ENCODE measurements at regions not wholly inside any gene's neighbourhood (a gene's known extent, or its start where the extent isn't known, plus 50 kb on each side); places are given as distances from the start of the nearest gene placed in this dataset.

DNA sequence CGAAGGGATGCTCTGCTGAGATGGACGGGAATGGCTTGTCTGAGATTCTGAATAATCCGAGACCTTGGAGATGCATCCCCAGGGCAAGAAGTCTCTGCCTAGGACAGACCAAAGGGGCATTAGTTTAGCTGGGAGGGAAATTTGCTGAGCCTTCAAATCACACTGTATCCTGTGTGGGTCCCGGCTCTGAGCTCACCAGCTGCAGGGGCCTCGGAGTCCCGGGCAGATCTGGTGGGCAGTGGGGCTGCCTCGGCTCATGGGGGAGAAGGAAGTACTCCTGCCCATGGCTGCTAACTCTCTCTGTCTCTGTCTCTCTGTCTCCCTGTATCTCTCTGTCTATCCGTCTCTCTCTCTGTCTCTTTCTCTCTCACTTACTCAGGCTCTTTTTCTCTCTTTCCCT lies 522.4 kb downstream of the TBC1D22A start:
- no peak for TF ChIP-seq SRF (IDR thresholded peaks at IDR 0.05; ENCODE audit: low read depth)
- no peak for TF ChIP-seq POLR2A (IDR thresholded peaks at IDR 0.05; ENCODE audit: borderline replicate concordance, extremely low read depth, insufficient read depth, insufficient read length)
- no peak for TF ChIP-seq EGR1 (IDR thresholded peaks at IDR 0.05; ENCODE audit: low read depth)
- TF ChIP-seq SP1 (IDR thresholded peaks at IDR 0.05; ENCODE audit: low read depth) = no peak
- TF ChIP-seq ELF1 (IDR thresholded peaks at IDR 0.05; ENCODE audit: borderline replicate concordance, low read depth) = no peak
- TF ChIP-seq EZH2 (IDR thresholded peaks at IDR 0.05) = no peak
- no peak for TF ChIP-seq TCF7L2 (IDR thresholded peaks at IDR 0.05; ENCODE audit: borderline replicate concordance, extremely low read depth, insufficient read depth, insufficient read length)
- no peak for TF ChIP-seq RAD21 (IDR thresholded peaks at IDR 0.05; ENCODE audit: low read depth)
- TF ChIP-seq, protein P1, sequence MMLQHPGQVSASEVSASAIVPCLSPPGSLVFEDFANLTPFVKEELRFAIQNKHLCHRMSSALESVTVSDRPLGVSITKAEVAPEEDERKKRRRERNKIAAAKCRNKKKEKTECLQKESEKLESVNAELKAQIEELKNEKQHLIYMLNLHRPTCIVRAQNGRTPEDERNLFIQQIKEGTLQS (IDR thresholded peaks at IDR 0.05) = no peak
- no peak for TF ChIP-seq FOSL1 (IDR thresholded peaks at IDR 0.05; ENCODE audit: low read depth)
- TF ChIP-seq EZH2phosphoT487 (IDR thresholded peaks at IDR 0.05; ENCODE audit: borderline replicate concordance) = no peak
- TF ChIP-seq, protein P2, sequence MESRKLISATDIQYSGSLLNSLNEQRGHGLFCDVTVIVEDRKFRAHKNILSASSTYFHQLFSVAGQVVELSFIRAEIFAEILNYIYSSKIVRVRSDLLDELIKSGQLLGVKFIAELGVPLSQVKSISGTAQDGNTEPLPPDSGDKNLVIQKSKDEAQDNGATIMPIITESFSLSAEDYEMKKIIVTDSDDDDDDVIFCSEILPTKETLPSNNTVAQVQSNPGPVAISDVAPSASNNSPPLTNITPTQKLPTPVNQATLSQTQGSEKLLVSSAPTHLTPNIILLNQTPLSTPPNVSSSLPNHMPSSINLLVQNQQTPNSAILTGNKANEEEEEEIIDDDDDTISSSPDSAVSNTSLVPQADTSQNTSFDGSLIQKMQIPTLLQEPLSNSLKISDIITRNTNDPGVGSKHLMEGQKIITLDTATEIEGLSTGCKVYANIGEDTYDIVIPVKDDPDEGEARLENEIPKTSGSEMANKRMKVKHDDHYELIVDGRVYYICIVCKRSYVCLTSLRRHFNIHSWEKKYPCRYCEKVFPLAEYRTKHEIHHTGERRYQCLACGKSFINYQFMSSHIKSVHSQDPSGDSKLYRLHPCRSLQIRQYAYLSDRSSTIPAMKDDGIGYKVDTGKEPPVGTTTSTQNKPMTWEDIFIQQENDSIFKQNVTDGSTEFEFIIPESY (IDR thresholded peaks at IDR 0.05; ENCODE audit: extremely low read depth, insufficient replicate concordance, low read length) = no peak
- no peak for TF ChIP-seq ZFX (IDR thresholded peaks at IDR 0.05)
- TF ChIP-seq SIN3A (IDR thresholded peaks at IDR 0.05; ENCODE audit: low read depth) = no peak
- no peak for TF ChIP-seq CEBPB (IDR thresholded peaks at IDR 0.05; ENCODE audit: low read depth)
- RAD21 ChIA-PET (ENCODE audit: low non-redundant PET in 1 of 2, low total read pairs in 2 of 2, uncharacterized antibody in 2 of 2, unreplicated experiment in 2 of 2) = no interaction called here

More for the DNA sequence above, 522.4 kb downstream of the TBC1D22A start:
- H3K4me2 ChIP-seq (ENCODE audit: low read length) = no peak overlapping the region
- no peak overlapping the region for H3K27ac ChIP-seq (ENCODE audit: low read depth, low read length)
- no TSS peak for BruUV-seq (replicated peaks)
- H3K36me3 ChIP-seq (ENCODE audit: control insufficient read depth in 1 of 2, insufficient read depth in 2 of 2, low read length in 2 of 2) = no peaks in the 10 kb centered on the region
- no peak overlapping the region for H3K9ac ChIP-seq (ENCODE audit: low read length)
- no peak for DNase-seq (ENCODE audit: low read depth, low spot score)
- H3K27me3 ChIP-seq (ENCODE audit: insufficient read depth, low read length) = peaks cover 6% of the 10 kb centered on the region; the same call in 1 of the 2 replicates
- H4K20me1 ChIP-seq (ENCODE audit: insufficient read depth) = no peaks in the 10 kb centered on the region
- no peak overlapping the region for H3K4me3 ChIP-seq (replicated peaks in 1 of 2; ENCODE audit: low read depth in 1 of 2, low read length in 2 of 2)
- no peaks in the 10 kb centered on the region for H3K9me3 ChIP-seq (ENCODE audit: control insufficient read depth in 1 of 2, insufficient read depth in 1 of 2, low read depth in 1 of 2, low read length in 2 of 2)
- ATAC-seq = no peak
- peaks cover 0 to 5% of the 10 kb centered on the region in 2 experiments; a peak in 1 of 4 replicates for H3K4me1 ChIP-seq (ENCODE audit: control insufficient read depth in 1 of 2, insufficient read depth in 2 of 2, low read length in 2 of 2)
- no peaks in the 10 kb centered on the region for H3K79me2 ChIP-seq (ENCODE audit: insufficient read depth, low read length)
- no peak overlapping the region for H2AFZ ChIP-seq (ENCODE audit: low read depth, low read length, poor library complexity, severe bottlenecking)
- ChIA-PET POLR2A (no interaction called here), CTCF (no interaction called here)
- no peaks in the 10 kb centered on the region for H3K9me2 ChIP-seq (ENCODE audit: insufficient read depth)
- intact Hi-C loops (cut with micrococcal nuclease) = no loop called here
